ENCODE measurements at regions not wholly inside any gene's neighbourhood (a gene's known extent, or its start where the extent isn't known, plus 50 kb on each side); places are given as distances from the start of the nearest gene placed in this dataset.
"Not testable (repeated sequence)": the region's sequence is repeated elsewhere in the genome, so short reads cannot be mapped to it uniquely, and the experiment has no call there.

GRCh38 chr7:50855526-50855925 lies 72.8 kb upstream of the GRB10 start:
- no peaks in the 10 kb centered on the region for H3K36me3 Mint-ChIP-seq (ENCODE audit: low read depth)
- H3K9me3 Mint-ChIP-seq = no peaks in the 10 kb centered on the region
- peaks cover 1% of the 10 kb centered on the region for H3K4me1 Mint-ChIP-seq (ENCODE audit: low read depth)
- H3K27ac Mint-ChIP-seq = no peak overlapping the region
- no peak overlapping the region for H3K4me3 Mint-ChIP-seq
- peaks cover 3% of the 10 kb centered on the region for H3K27me3 Mint-ChIP-seq (ENCODE audit: low read depth)

DNA sequence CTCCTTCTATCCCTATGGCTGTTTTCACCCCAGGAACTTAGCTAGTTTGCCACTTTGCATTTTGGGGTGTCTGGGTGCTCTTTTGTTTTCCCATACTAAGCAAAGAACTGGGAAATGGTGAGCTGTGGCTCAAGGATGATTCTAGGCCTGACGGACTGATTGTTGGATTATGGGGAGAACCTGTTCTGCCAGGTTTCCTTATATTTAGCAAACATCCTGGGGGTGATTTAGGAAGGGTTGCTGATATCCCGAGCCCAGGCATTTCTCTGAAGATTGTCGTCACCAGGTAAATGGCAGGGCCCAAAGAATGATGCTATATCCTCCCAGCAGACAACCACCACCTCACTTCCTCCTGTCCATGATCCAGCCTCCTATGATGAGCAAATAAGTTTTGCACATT lies 72.1 kb upstream of the GRB10 start:
- peaks cover 8% of the 10 kb centered on the region for H3K27me3 Mint-ChIP-seq (ENCODE audit: low read depth)
- no peak overlapping the region for H3K4me3 Mint-ChIP-seq
- no peaks in the 10 kb centered on the region for H3K9me3 Mint-ChIP-seq
- H3K27ac Mint-ChIP-seq = no peak overlapping the region
- H3K36me3 Mint-ChIP-seq (ENCODE audit: low read depth) = no peaks in the 10 kb centered on the region
- H3K4me1 Mint-ChIP-seq (ENCODE audit: low read depth) = peaks cover 1% of the 10 kb centered on the region

- Mint-ChIP-seq H3K4me3 (no peak overlapping the region), H3K36me3 (ENCODE audit: low read depth) (no peaks in the 10 kb centered on the region), H3K27me3 (ENCODE audit: low read depth) (peaks cover 14% of the 10 kb centered on the region)
Observed at GRCh38 chr7:50854247-50854646, 71.6 kb upstream of the GRB10 start.

GRCh38 chr7:50853311-50853710 lies 70.6 kb upstream of the GRB10 start:
- H3K27me3 Mint-ChIP-seq (ENCODE audit: low read depth) = peaks cover 14% of the 10 kb centered on the region

More at GRCh38 chr7:50854247-50854646, 71.6 kb upstream of the GRB10 start:
- Mint-ChIP-seq H3K4me1 (ENCODE audit: low read depth) (peaks cover 1% of the 10 kb centered on the region), H3K9me3 (no peaks in the 10 kb centered on the region), H3K27ac (no peak overlapping the region)

DNA sequence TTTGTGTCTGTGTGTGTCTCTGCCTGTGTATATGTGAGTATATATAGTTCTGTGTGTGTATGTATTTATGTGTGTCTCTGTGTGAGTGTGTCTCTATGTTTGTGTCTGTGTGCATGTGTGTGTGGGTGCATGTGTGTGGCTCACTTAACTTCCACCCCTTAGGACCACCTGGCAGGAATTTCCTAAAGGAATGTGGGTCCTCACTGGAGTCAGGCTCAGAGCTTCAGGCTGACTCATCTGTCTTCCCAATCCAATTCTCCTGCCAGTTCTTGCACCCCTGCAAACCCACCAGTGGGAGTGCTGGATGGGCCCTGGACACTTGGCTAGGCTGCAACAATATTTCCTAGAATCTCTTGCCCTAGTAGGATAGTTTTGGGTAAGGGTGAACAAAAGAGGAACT lies 70.2 kb upstream of the GRB10 start:
- no peak overlapping the region for H3K4me3 Mint-ChIP-seq
- H3K4me1 Mint-ChIP-seq (ENCODE audit: low read depth) = peaks cover 1% of the 10 kb centered on the region

More at GRCh38 chr7:50853311-50853710, 70.6 kb upstream of the GRB10 start:
- H3K4me1 Mint-ChIP-seq (ENCODE audit: low read depth) = peaks cover 1% of the 10 kb centered on the region
- no peak overlapping the region for H3K27ac Mint-ChIP-seq
- H3K9me3 Mint-ChIP-seq = no peaks in the 10 kb centered on the region
- no peaks in the 10 kb centered on the region for H3K36me3 Mint-ChIP-seq (ENCODE audit: low read depth)
- H3K4me3 Mint-ChIP-seq = no peak overlapping the region

GRCh38 chr7:50851891-50852290 lies 69.2 kb upstream of the GRB10 start:
- Mint-ChIP-seq H3K36me3 (ENCODE audit: low read depth) (no peaks in the 10 kb centered on the region), H3K4me1 (ENCODE audit: low read depth) (peaks cover 1% of the 10 kb centered on the region), H3K27ac (no peak overlapping the region), H3K4me3 (no peak overlapping the region), H3K9me3 (no peaks in the 10 kb centered on the region), H3K27me3 (ENCODE audit: low read depth) (peaks cover 20% of the 10 kb centered on the region)

More for the DNA sequence above, 70.2 kb upstream of the GRB10 start:
- Mint-ChIP-seq H3K27ac (no peak overlapping the region), H3K27me3 (ENCODE audit: low read depth) (peaks cover 17% of the 10 kb centered on the region), H3K9me3 (no peaks in the 10 kb centered on the region), H3K36me3 (ENCODE audit: low read depth) (no peaks in the 10 kb centered on the region)

DNA sequence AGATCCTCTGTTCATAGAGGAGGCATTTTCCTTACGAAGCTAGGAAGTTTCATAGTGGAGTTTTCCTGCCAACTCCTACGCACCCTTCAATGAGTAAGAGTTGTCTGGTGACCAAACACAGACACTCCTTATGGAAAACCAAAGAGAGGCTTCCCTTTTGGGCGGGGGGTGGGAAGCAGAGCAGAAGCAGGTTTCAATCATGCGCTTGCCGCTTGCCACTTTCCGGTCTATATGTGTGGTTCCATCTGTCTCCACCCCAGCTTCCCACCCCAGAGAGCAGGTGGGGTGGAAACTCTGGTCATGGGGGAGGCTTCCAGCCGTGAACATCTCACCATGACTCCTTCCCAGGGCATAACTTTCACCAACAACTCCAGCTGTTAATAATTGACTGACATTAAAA lies 68.8 kb upstream of the GRB10 start:
- Mint-ChIP-seq H3K4me3 (no peak overlapping the region), H3K36me3 (ENCODE audit: low read depth) (no peaks in the 10 kb centered on the region), H3K27ac (no peak overlapping the region), H3K9me3 (no peaks in the 10 kb centered on the region), H3K4me1 (ENCODE audit: low read depth) (peaks cover 1% of the 10 kb centered on the region), H3K27me3 (ENCODE audit: low read depth) (peaks cover 22% of the 10 kb centered on the region)

GRCh38 chr7:50849991-50850390 lies 67.3 kb upstream of the GRB10 start:
- Mint-ChIP-seq H3K27ac (no peak overlapping the region), H3K4me1 (ENCODE audit: low read depth) (peaks cover 1% of the 10 kb centered on the region), H3K27me3 (ENCODE audit: low read depth) (peaks cover 22% of the 10 kb centered on the region), H3K9me3 (no peaks in the 10 kb centered on the region), H3K4me3 (no peak overlapping the region), H3K36me3 (ENCODE audit: low read depth) (no peaks in the 10 kb centered on the region)

DNA sequence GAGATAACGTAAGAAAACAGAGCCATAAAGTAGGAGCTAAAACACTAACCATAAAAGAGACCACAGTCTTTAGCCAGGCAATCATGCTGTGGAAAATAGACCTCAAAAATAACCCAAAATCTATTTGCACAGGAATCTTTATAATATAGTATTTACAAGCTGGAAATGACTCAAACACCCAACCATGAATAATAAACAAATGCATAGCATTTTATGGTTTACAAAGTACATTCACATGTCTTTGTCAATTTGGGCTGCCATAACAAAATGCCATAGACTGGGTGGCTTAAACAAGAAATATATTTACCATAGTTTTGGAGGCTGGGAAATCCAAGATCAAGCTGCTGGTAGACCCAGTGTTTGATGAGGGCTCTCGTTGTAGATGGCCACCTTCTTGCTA lies 65.5 kb upstream of the GRB10 start:
- Mint-ChIP-seq H3K9me3 (no peaks in the 10 kb centered on the region), H3K27ac (no peak overlapping the region)

GRCh38 chr7:50844861-50845260 lies 62.2 kb upstream of the GRB10 start:
- not testable (repeated sequence) for H3K4me1 Mint-ChIP-seq (ENCODE audit: low read depth); H3K4me3 Mint-ChIP-seq; H3K27ac Mint-ChIP-seq; H3K36me3 Mint-ChIP-seq (ENCODE audit: low read depth); H3K9me3 Mint-ChIP-seq
- H3K27me3 Mint-ChIP-seq (ENCODE audit: low read depth) = peaks cover 29% of the 10 kb centered on the region

More for the DNA sequence above, 65.5 kb upstream of the GRB10 start:
- H3K4me3 Mint-ChIP-seq = no peak overlapping the region
- H3K36me3 Mint-ChIP-seq (ENCODE audit: low read depth) = no peaks in the 10 kb centered on the region
- peaks cover 18% of the 10 kb centered on the region for H3K27me3 Mint-ChIP-seq (ENCODE audit: low read depth)
- no peaks in the 10 kb centered on the region for H3K4me1 Mint-ChIP-seq (ENCODE audit: low read depth)

- Mint-ChIP-seq H3K36me3 (ENCODE audit: low read depth) (no peaks in the 10 kb centered on the region), H3K4me3 (no peak overlapping the region), H3K27ac (no peak overlapping the region), H3K9me3 (no peaks in the 10 kb centered on the region), H3K27me3 (ENCODE audit: low read depth) (peaks cover 42% of the 10 kb centered on the region), H3K4me1 (ENCODE audit: low read depth) (no peaks in the 10 kb centered on the region)
Observed at GRCh38 chr7:50842041-50842440, 59.3 kb upstream of the GRB10 start.

DNA sequence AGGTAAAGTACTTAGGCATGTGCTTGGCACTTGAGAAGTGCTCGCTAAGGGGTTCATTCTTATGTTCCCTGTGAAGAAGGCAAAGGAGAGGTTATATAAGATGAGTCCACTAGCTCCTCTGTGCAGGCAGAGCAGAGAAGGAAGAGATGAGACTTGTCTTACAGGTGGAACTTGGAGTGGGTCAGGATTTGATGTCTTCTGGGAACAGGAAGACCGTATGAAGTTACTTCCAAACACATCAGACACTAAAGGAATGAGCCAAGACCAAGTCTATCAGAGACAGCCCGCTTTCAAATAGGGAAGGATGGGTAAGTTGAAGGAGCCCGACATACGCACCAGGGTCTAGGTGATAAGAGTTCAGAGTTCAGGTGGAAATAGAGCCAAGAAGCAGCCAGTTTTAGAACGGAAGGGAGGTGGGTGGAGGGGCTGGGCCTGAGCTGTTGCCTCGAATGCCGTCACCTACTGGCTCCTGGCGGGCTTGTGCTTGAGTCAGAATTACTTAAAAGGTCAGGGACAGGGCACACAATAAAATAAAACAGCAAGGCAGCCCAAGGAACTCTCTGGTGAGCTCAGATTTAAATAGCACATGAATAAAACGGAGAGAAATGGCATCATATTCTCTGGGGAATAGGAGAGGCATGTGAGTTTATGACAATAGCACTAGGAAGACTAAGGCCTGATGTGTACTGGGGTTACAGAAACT lies 56.1 kb upstream of the GRB10 start:
- no peaks in the 10 kb centered on the region for H3K9me3 Mint-ChIP-seq
- peaks cover 4% of the 10 kb centered on the region for H3K4me1 Mint-ChIP-seq (ENCODE audit: low read depth)
- peaks cover under 1% of the 10 kb centered on the region for H3K36me3 Mint-ChIP-seq (ENCODE audit: low read depth)
- H3K27ac Mint-ChIP-seq = no peak overlapping the region
- H3K27me3 Mint-ChIP-seq (ENCODE audit: low read depth) = peaks cover 54% of the 10 kb centered on the region
- no peak overlapping the region for H3K4me3 Mint-ChIP-seq

DNA sequence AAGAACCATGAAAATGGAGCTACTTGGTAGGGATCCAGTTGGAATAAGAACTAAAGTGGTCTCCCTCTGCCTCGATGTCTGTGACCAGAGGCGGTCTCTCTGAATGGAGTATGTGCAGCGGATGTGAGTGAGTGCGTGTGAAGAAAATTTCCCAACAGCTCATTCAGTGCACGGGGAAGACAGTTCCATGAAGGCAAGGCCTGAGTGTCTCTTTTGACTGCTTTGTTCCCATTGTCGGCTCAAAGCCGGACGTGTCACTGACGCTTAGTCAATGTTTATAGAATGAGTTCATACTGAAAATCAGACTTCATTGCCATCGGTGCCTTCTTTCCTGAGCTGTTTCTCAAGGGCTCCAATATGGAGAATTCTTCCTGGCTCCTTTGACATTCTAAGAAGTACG lies 55.3 kb upstream of the GRB10 start:
- no peaks in the 10 kb centered on the region for H3K9me3 Mint-ChIP-seq
- peaks cover 13% of the 10 kb centered on the region for H3K4me1 Mint-ChIP-seq (ENCODE audit: low read depth)
- no peak overlapping the region for H3K27ac Mint-ChIP-seq
- H3K27me3 Mint-ChIP-seq (ENCODE audit: low read depth) = peaks cover 63% of the 10 kb centered on the region
- H3K4me3 Mint-ChIP-seq = no peak overlapping the region
- H3K36me3 Mint-ChIP-seq (ENCODE audit: low read depth) = peaks cover 3% of the 10 kb centered on the region

GRCh38 chr7:50836646-50837045 lies 54.0 kb upstream of the GRB10 start:
- Mint-ChIP-seq H3K27me3 (ENCODE audit: low read depth) (peaks cover 61% of the 10 kb centered on the region), H3K27ac (no peak overlapping the region), H3K9me3 (no peaks in the 10 kb centered on the region), H3K4me1 (ENCODE audit: low read depth) (peaks cover 25% of the 10 kb centered on the region), H3K4me3 (no peak overlapping the region), H3K36me3 (ENCODE audit: low read depth) (peaks cover 3% of the 10 kb centered on the region)

GRCh38 chr7:50835156-50835555 lies 52.5 kb upstream of the GRB10 start:
- Mint-ChIP-seq H3K27ac (no peak overlapping the region), H3K9me3 (peaks cover 6% of the 10 kb centered on the region), H3K4me1 (ENCODE audit: low read depth) (peaks cover 26% of the 10 kb centered on the region), H3K27me3 (ENCODE audit: low read depth) (peaks cover 62% of the 10 kb centered on the region), H3K4me3 (no peak overlapping the region), H3K36me3 (ENCODE audit: low read depth) (peaks cover 3% of the 10 kb centered on the region)
